MM.1S (cell line): ENCODE measurements at regions not wholly inside any gene's neighbourhood (a gene's known extent, or its start where the extent isn't known, plus 50 kb on each side); places are given as distances from the start of the nearest gene placed in this dataset.

ENCODE experiments used
- CTCF ChIP-seq: fragments of 300-600 bp; sonication (generic); IDR thresholded peaks from 2 replicates; pipeline ENCODE4 v1.5.1; 2016; ENCODE audit warnings: antibody characterized with exemption, low read length, mixed read lengths
- EZH2 ChIP-seq: fragments of 300-600 bp; sonication (generic); optimal IDR thresholded peaks from 2 replicates; pipeline ENCODE3; 2017; ENCODE audit warnings: low read depth, mild to moderate bottlenecking, antibody characterized with exemption, low read length, mixed read lengths
- EZH2phosphoT487 ChIP-seq: fragments of 300-600 bp; sonication (generic); IDR thresholded peaks from 2 replicates; pipeline ENCODE4 v1.6.1; 2018; ENCODE audit warnings: antibody characterized with exemption, low read length

GRCh38 chr4:107315584-107315983 is 279.5 kb upstream of the DKK2 start:
- TF ChIP-seq CTCF (no peak), EZH2 (no peak), EZH2phosphoT487 (no peak)
